GM21825 (cell line): ENCODE measurements at regions not wholly inside any gene's neighbourhood (a gene's known extent, or its start where the extent isn't known, plus 50 kb on each side); places are given as distances from the start of the nearest gene placed in this dataset.

Source experiments
- ATAC-seq: cut with Tn5 transposase; IDR thresholded peaks from one replicate; pipeline ENCODE4 v1.9.1; 2021; ENCODE audit warnings: mild to moderate bottlenecking, moderate library complexity; ENCODE audit not compliant: unreplicated experiment

- no peak for ATAC-seq
Measured at GRCh38 chr1:38721816-38722215, 137.8 kb downstream of the RRAGC start.

GRCh38 chr1:38719880-38720279 is 139.7 kb downstream of the RRAGC start:
- ATAC-seq, result no peak

- ATAC-seq, result no peak
Measured at GRCh38 chr1:38718031-38718430, 141.5 kb downstream of the RRAGC start.

- no peak for ATAC-seq
Measured at GRCh38 chr1:38716229-38716628, 143.3 kb downstream of the RRAGC start.

- ATAC-seq, result no peak
Measured at GRCh38 chr1:38715415-38715814, 144.2 kb downstream of the RRAGC start.

- ATAC-seq, result no peak
Measured at GRCh38 chr1:38712046-38712445, 147.5 kb downstream of the RRAGC start.

GRCh38 chr1:38708701-38709258 is 150.8 kb downstream of the RRAGC start:
- no peak for ATAC-seq

- no peak for ATAC-seq
Measured at GRCh38 chr1:38701088-38701487, 158.5 kb downstream of the RRAGC start.

- no peak for ATAC-seq
Measured at GRCh38 chr1:38700077-38700470, 159.5 kb downstream of the RRAGC start.

GRCh38 chr1:38699330-38700076 is 160.1 kb downstream of the RRAGC start:
- no peak for ATAC-seq

- no peak for ATAC-seq
Measured at GRCh38 chr1:38697387-38697786, 162.2 kb downstream of the RRAGC start.

- no peak for ATAC-seq
Measured at GRCh38 chr1:38696371-38696770, 163.2 kb downstream of the RRAGC start.

- ATAC-seq, result no peak
Measured at GRCh38 chr1:38693759-38694158, 165.8 kb downstream of the RRAGC start.

GRCh38 chr1:38693031-38693430 is 166.5 kb downstream of the RRAGC start:
- ATAC-seq, result no peak

- no peak for ATAC-seq
Measured at GRCh38 chr1:38690790-38691449, 168.7 kb downstream of the RRAGC start.

- ATAC-seq, result no peak
Measured at GRCh38 chr1:38686927-38687255, 172.7 kb downstream of the RRAGC start.

- no peak for ATAC-seq
Measured at GRCh38 chr1:38686167-38686926, 173.2 kb downstream of the RRAGC start.

- ATAC-seq, result no peak
Measured at GRCh38 chr1:38685388-38685787, 174.2 kb downstream of the RRAGC start.

- ATAC-seq, result no peak
Measured at GRCh38 chr1:38680801-38681510, 178.6 kb downstream of the RRAGC start.

- ATAC-seq, result no peak
Measured at GRCh38 chr1:38677756-38678155, 181.8 kb downstream of the RRAGC start.

- no peak for ATAC-seq
Measured at GRCh38 chr1:38677311-38677710, 182.3 kb downstream of the RRAGC start.
